ENCODE measurements at regions not wholly inside any gene's neighbourhood (a gene's known extent, or its start where the extent isn't known, plus 50 kb on each side); places are given as distances from the start of the nearest gene placed in this dataset.

DNA sequence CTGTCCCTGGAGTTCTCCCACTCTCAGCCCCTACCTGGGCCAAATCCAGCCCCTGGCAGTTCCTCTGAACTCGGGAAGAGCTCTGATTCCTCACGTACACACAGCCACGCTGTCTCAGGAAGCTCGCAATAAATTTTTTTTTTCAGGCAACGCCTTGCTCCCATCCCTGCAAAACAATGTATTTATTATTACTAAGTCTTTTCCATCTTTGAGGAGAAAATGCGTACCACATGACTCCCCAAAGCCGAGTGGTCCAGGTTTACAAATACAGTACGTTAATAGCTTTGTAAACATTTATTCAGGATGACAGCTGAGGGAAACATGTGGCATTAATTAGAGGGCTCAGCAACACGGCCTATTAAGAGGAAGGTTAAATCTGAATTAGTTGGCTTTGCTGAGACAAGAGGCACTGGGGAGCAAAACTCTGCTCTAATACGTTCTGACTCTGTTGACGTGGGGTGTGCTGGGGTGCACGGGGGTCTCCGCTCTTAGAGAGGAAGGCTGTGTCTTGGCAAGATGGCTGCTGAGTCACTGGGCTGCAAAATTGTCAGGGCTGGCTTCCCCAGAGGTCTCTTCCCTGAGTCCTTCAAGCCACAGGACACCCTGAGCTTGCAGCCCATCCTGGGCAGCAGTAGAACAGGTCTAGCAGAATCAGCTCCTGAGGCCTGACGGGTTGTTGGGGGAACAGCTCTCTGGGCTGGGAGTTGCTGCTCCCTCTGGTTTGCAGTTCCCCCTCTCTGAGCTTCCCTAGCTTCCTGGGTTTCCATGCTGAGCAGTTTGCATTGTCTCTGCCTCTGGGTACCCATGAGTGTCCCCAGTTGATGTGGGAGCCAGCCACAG lies 185.2 kb upstream of the TBX3 start:
- ChIA-PET CTCF (no interaction called here), POLR2A (no interaction called here)
- ATAC-seq (no peak), DNase-seq (no peak)
- no peaks in the 10 kb centered on the region for H3K36me3 Mint-ChIP-seq (ENCODE audit: low read depth)
- intact Hi-C loops (cut with micrococcal nuclease): no loop called here
- no peaks in the 10 kb centered on the region for H3K9me3 Mint-ChIP-seq
- H3K4me1 Mint-ChIP-seq (ENCODE audit: low read depth): no peaks in the 10 kb centered on the region
- H3K4me3 Mint-ChIP-seq: no peak overlapping the region
- no peak overlapping the region for H3K27ac Mint-ChIP-seq
- TF ChIP-seq CTCF (IDR thresholded peaks at IDR 0.05): no peak
- no peaks in the 10 kb centered on the region for H3K27me3 Mint-ChIP-seq

DNA sequence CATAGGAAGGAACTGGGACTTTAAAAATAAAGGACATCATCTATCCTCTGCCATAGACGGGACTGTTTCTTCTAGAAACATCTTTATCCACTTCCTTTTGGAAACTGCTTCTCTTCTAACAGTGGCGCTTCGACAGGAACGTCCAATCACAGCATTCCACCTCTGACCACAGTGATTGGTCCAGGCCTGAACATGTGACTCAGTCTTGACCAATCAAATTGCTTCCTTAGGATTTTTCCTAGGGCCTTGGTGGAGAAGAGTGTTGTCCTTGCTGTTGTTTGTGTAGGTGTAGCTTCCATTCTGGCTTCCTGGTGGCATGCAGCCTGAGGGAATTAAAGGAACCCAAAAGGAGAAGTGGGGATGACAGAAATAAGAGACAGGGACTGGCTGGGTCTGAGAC lies 182.4 kb upstream of the TBX3 start:
- intact Hi-C loops (cut with micrococcal nuclease): no loop called here
- no peak for TF ChIP-seq CTCF (IDR thresholded peaks at IDR 0.05)
- Mint-ChIP-seq H3K36me3 (ENCODE audit: low read depth) (no peaks in the 10 kb centered on the region), H3K4me1 (ENCODE audit: low read depth) (no peaks in the 10 kb centered on the region), H3K27me3 (peaks cover 1% of the 10 kb centered on the region), H3K4me3 (no peak overlapping the region), H3K27ac (no peak overlapping the region), H3K9me3 (peaks cover 2% of the 10 kb centered on the region)
- CTCF ChIA-PET: no interaction called here
- POLR2A ChIA-PET: no interaction called here
- ATAC-seq: no peak
- no peak for DNase-seq

- no peak overlapping the region for H3K27ac Mint-ChIP-seq
- POLR2A ChIA-PET: no interaction called here
- H3K27me3 Mint-ChIP-seq: peaks cover 1% of the 10 kb centered on the region
- no peaks in the 10 kb centered on the region for H3K4me1 Mint-ChIP-seq (ENCODE audit: low read depth)
- ATAC-seq (no peak), DNase-seq (no peak)
- H3K4me3 Mint-ChIP-seq: no peak overlapping the region
- peaks cover 8% of the 10 kb centered on the region for H3K9me3 Mint-ChIP-seq
- no peaks in the 10 kb centered on the region for H3K36me3 Mint-ChIP-seq (ENCODE audit: low read depth)
- intact Hi-C loops (cut with micrococcal nuclease): no loop called here
- CTCF ChIA-PET: no interaction called here
- TF ChIP-seq CTCF (IDR thresholded peaks at IDR 0.05): no peak
Observed at GRCh38 chr12:114864837-114865551, 181.0 kb upstream of the TBX3 start.

- no peaks in the 10 kb centered on the region for H3K36me3 Mint-ChIP-seq (ENCODE audit: low read depth)
- ChIA-PET POLR2A (no interaction called here), CTCF (no interaction called here)
- no peak overlapping the region for H3K27ac Mint-ChIP-seq
- peaks cover 8% of the 10 kb centered on the region for H3K9me3 Mint-ChIP-seq
- ATAC-seq (no peak), DNase-seq (no peak)
- intact Hi-C loops (cut with micrococcal nuclease): no loop called here
- no peaks in the 10 kb centered on the region for H3K4me1 Mint-ChIP-seq (ENCODE audit: low read depth)
- H3K27me3 Mint-ChIP-seq: peaks cover 1% of the 10 kb centered on the region
- TF ChIP-seq CTCF (IDR thresholded peaks at IDR 0.05): no peak
- H3K4me3 Mint-ChIP-seq: no peak overlapping the region
Observed at GRCh38 chr12:114863911-114864310, 179.9 kb upstream of the TBX3 start.

- TF ChIP-seq CTCF (IDR thresholded peaks at IDR 0.05): no peak
- H3K4me1 Mint-ChIP-seq (ENCODE audit: low read depth): no peaks in the 10 kb centered on the region
- no peak overlapping the region for H3K27ac Mint-ChIP-seq
- ChIA-PET POLR2A (no interaction called here), CTCF (no interaction called here)
- DNase-seq: no peak
- peaks cover 9% of the 10 kb centered on the region for H3K9me3 Mint-ChIP-seq
- H3K4me3 Mint-ChIP-seq: no peak overlapping the region
- intact Hi-C loops (cut with micrococcal nuclease): no loop called here
- peaks cover 1% of the 10 kb centered on the region for H3K27me3 Mint-ChIP-seq
- H3K36me3 Mint-ChIP-seq (ENCODE audit: low read depth): no peaks in the 10 kb centered on the region
- no peak for ATAC-seq
Observed at GRCh38 chr12:114860969-114861368, 177.0 kb upstream of the TBX3 start.

All from activated CD8-positive, alpha-beta T cell treated with anti-CD3 and anti-CD28 coated beads for 36 hours (primary cell).